Right lobe of liver (tissue), 6 donors: ENCODE measurements at regions not wholly inside any gene's neighbourhood (a gene's known extent, or its start where the extent isn't known, plus 50 kb on each side); places are given as distances from the start of the nearest gene placed in this dataset.
A peak's percentile ranks its signal among the peaks of the same experiment; 100 is the strongest.

Experiments
- ATAC-seq, 4 donors: fragments of 200-7000 bp; cut with Tn5 transposase; one replicate each; pipeline ENCODE4 v1.9.1; 2020; ENCODE audit warnings: mild to moderate bottlenecking in 4 of 4, moderate library complexity in 4 of 4
- DNase-seq, 3 donors: peaks; one replicate each; pipeline ENCODE4 v3.0.0-alpha.2; 2020
- H3K27ac ChIP-seq, 3 donors: fragments of 200-600 bp; one replicate each; pipeline ENCODE4 v1.8.0; 2022
- H3K27me3 ChIP-seq, 2 donors: fragments of 200-600 bp; one replicate each; pipeline ENCODE4 v1.8.0; 2022
- H3K36me3 ChIP-seq, 4 donors: fragments of 200-600 bp; sonication (generic) in 1 of 4; one replicate each; pipeline versions ENCODE4 v1.5.1 to v1.8.0; 2017 to 2022; ENCODE audit warnings: control low read depth in 1 of 4
- H3K4me1 ChIP-seq, 4 donors: fragments of 200-600 bp; sonication (generic) in 1 of 4; one replicate each; pipeline versions ENCODE4 v1.5.1 to v1.8.0; 2017 to 2022; ENCODE audit warnings: control low read depth in 1 of 4
- H3K4me3 ChIP-seq, 3 donors: fragments of 200-600 bp; one replicate each; pipeline ENCODE4 v1.8.0; 2022
- H3K9me3 ChIP-seq, 4 donors: fragments of 200-600 bp; sonication (generic) in 1 of 4; one replicate each; pipeline versions ENCODE4 v1.5.1 to v1.8.0; 2017 to 2022; ENCODE audit warnings: control low read depth in 1 of 4
- POLR2A ChIP-seq: fragments of 450-650 bp; IDR thresholded peaks from one replicate; pipeline ENCODE4 v1.6.1; 2017; ENCODE audit warnings: antibody characterized with exemption, mild to moderate bottlenecking
- WGBS: methylation state at CpG from one replicate; pipeline ENCODE4 v1.1.6; 2018; ENCODE audit warnings: low coverage, low lambda C conversion rate; ENCODE audit not compliant: insufficient coverage; ENCODE audit errors: missing lambda C conversion rate; 5-methylcytosine and 5-hydroxymethylcytosine counted together
- intact Hi-C, 2 donors: fragments of 100-400 bp; cut with DNase I; formaldehyde crosslinking; loops; one replicate each; pipeline versions ENCODE4 v1.11.2 to v1.14.1; 2022
- TF ChIP-seq, protein P1 (sequence below), 4 donors: fragments of 200-600 bp in 3 of 4; fragments of 450-650 bp in 1 of 4; IDR thresholded peaks; one replicate each; pipeline versions ENCODE4 v1.5.1 to v1.8.0; 2016 to 2022; ENCODE audit warnings: antibody characterized with exemption in 4 of 4, mild to moderate bottlenecking in 2 of 4
- donor health status: DM: no; HTN: yes; CAD: no.
- donor health status: DM: no; HTN: no; CAD: no.
- donor health status: DM: no; HTN: no; CAD: no.
- donor health status: DM: no; HTN: yes; CAD: no.
- donor health status: DM: no; HTN: yes; CAD: no.

DNA sequence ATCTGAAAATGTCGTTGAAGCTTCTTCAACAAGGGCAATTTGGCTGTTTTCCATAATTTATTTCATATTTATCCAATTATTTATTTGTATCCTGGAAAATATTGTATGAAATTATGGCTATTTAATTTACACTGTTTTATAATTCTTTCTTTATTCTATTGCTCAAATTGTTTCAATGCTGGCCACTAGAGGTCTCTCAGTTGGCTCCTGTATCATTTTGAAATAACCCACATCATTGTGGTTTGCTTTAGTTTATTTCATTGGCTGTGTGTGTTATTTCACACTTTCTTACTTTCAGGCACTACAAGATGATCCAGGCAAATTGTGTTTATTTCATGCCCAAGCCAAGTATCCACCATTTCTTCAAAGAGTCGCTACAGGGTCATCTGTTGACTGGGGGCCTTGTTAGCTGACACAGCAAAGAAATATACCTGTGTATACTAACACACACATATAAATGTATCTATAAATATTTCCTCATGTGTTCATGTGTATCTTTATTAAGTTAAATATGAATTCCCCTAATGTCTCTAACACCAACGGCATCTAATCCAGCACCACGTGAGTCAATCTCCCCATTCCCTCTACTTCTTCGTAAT is 86.2 kb downstream of the NPAP1 start:
- Histone ChIP-seq H3K9me3 (no peaks in the 10 kb centered on the region), H3K27ac (no peak overlapping the region), H3K4me1 (no peaks in the 10 kb centered on the region), H3K36me3 (no peaks in the 10 kb centered on the region), H3K27me3 (no peaks in the 10 kb centered on the region), H3K4me3 (no peak overlapping the region)
- DNase-seq (no peak), ATAC-seq (peak in 2 of 4 donors; percentile 41 to 47)
- intact Hi-C loops: no loop called here
- TF ChIP-seq POLR2A: no peak
- TF ChIP-seq, protein P1, sequence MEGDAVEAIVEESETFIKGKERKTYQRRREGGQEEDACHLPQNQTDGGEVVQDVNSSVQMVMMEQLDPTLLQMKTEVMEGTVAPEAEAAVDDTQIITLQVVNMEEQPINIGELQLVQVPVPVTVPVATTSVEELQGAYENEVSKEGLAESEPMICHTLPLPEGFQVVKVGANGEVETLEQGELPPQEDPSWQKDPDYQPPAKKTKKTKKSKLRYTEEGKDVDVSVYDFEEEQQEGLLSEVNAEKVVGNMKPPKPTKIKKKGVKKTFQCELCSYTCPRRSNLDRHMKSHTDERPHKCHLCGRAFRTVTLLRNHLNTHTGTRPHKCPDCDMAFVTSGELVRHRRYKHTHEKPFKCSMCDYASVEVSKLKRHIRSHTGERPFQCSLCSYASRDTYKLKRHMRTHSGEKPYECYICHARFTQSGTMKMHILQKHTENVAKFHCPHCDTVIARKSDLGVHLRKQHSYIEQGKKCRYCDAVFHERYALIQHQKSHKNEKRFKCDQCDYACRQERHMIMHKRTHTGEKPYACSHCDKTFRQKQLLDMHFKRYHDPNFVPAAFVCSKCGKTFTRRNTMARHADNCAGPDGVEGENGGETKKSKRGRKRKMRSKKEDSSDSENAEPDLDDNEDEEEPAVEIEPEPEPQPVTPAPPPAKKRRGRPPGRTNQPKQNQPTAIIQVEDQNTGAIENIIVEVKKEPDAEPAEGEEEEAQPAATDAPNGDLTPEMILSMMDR (IDR thresholded peaks at IDR 0.05): peak; percentile 18 to 56 (median 53)
- 61% methylated on average over 5 of the region's 5 CpGs for WGBS

DNA sequence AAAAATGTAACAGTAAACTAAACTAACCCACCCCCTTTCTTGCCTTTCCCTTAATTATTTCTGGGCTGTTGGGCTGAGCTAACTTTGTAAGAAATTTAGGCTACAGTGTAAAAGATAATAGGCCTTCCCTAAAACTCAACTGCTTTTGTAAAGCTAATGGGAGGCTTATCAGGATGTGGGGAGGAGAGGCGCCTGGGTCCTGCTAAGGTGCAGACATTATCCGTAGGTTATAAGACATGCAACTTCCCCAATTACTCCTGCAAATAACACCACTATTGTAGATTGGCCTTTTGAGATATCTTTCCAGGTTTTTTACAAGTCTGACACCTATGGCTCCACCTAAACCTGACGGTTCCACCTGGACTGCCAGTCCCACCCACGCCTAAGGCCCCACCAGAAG is 88.3 kb downstream of the NPAP1 start:
- 42% methylated on average over 4 of the region's 4 CpGs for WGBS

DNA sequence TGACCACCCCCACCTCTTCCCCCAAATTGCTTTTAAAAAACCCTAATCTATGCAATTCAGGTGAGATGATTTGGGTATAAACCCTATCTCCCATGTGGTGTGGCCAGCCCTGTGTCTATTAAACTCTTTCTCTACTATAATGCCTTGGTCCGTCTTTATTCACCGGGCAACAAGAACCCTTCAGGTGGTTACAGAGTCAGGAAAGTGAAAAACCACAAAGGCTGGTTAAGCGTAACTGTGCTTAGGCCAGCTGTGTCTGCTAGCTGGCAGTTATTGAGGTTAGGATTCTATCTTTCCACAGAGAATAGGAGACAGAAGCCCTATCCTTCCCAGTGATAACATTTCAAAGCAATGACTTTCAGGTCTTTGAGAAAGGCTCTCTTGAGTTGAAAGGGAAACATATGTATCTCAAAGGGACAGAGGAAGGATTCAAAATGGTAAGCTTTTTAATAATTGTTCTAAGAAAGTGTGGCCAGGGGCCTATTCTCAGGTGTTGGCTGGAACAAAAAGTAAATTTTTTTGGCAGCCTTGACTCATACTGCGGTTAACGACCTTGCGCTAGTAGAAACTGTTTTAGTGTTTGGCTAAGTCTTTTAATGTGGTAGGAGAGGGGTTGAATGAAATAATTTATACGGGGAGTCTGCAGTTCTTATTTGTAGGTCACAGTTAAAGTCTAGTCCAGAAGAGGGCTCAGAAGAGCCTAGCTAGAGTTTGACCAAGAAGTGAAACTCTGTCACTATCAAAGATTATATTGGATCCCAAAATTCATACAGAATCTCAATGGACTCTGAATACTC is 89.0 kb downstream of the NPAP1 start:
- 69% methylated on average over 7 of the region's 7 CpGs for WGBS
- H3K4me1 ChIP-seq: no peaks in the 10 kb centered on the region
- H3K9me3 ChIP-seq: no peaks in the 10 kb centered on the region
- TF ChIP-seq POLR2A: no peak
- TF ChIP-seq, protein P1 (IDR thresholded peaks at IDR 0.05): no peak
- ATAC-seq: no peak
- no peak overlapping the region for H3K27ac ChIP-seq
- intact Hi-C loops: no loop called here
- no peak for DNase-seq
- no peak overlapping the region for H3K4me3 ChIP-seq
- H3K36me3 ChIP-seq: no peaks in the 10 kb centered on the region
- H3K27me3 ChIP-seq: no peaks in the 10 kb centered on the region

More for the DNA sequence above, 88.3 kb downstream of the NPAP1 start:
- no peaks in the 10 kb centered on the region for H3K27me3 ChIP-seq
- H3K4me1 ChIP-seq: no peaks in the 10 kb centered on the region
- no peaks in the 10 kb centered on the region for H3K9me3 ChIP-seq
- H3K27ac ChIP-seq: no peak overlapping the region
- no peaks in the 10 kb centered on the region for H3K36me3 ChIP-seq
- DNase-seq: no peak
- no peak for ATAC-seq
- intact Hi-C loops: no loop called here
- H3K4me3 ChIP-seq: no peak overlapping the region
- TF ChIP-seq POLR2A: no peak
- TF ChIP-seq, protein P1 (IDR thresholded peaks at IDR 0.05): no peak

DNA sequence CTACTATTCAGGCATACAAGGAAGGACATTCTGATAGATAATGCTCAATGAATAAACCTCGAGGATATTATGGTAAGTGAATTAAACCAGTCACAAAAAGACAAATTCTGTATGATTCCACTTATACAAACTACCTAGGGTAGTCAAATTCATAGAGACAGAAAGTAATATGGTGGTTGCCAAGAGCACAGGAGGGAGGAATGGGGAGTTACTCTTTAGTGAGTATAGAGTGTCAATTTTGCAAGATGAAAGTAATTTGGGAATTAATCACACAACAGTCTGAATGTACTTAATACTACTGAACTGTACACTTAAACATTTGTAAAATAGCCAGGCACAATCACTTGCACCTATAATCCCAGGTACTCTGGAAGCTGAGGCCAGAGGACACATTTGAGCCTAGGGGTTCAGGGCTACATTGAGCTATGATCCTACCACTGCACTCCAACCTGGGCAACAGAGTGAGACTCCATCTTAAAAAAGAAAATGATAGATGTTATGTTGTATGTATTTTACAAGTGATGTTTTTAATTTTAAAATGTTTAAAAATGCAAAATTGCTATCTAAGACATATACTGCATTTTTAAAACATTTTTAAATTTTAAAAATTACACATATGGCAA is 91.0 kb downstream of the NPAP1 start:
- Histone ChIP-seq H3K27me3 (no peaks in the 10 kb centered on the region), H3K4me3 (no peak overlapping the region), H3K27ac (no peak overlapping the region), H3K4me1 (no peaks in the 10 kb centered on the region), H3K9me3 (no peaks in the 10 kb centered on the region), H3K36me3 (no peaks in the 10 kb centered on the region)
- TF ChIP-seq POLR2A: no peak
- TF ChIP-seq, protein P1 (IDR thresholded peaks at IDR 0.05): no peak
- DNase-seq: no peak
- 47% methylated on average over 1 of the region's 1 CpG for WGBS
- no peak for ATAC-seq
- intact Hi-C loops: no loop called here
